ENCODE measurements at regions not wholly inside any gene's neighbourhood (a gene's known extent, or its start where the extent isn't known, plus 50 kb on each side); places are given as distances from the start of the nearest gene placed in this dataset.

- TF ChIP-seq, protein P1, sequence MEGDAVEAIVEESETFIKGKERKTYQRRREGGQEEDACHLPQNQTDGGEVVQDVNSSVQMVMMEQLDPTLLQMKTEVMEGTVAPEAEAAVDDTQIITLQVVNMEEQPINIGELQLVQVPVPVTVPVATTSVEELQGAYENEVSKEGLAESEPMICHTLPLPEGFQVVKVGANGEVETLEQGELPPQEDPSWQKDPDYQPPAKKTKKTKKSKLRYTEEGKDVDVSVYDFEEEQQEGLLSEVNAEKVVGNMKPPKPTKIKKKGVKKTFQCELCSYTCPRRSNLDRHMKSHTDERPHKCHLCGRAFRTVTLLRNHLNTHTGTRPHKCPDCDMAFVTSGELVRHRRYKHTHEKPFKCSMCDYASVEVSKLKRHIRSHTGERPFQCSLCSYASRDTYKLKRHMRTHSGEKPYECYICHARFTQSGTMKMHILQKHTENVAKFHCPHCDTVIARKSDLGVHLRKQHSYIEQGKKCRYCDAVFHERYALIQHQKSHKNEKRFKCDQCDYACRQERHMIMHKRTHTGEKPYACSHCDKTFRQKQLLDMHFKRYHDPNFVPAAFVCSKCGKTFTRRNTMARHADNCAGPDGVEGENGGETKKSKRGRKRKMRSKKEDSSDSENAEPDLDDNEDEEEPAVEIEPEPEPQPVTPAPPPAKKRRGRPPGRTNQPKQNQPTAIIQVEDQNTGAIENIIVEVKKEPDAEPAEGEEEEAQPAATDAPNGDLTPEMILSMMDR (IDR thresholded peaks at IDR 0.05; ENCODE audit: low read length) = no peak
- no peak for TF ChIP-seq EZH2 (IDR thresholded peaks at IDR 0.05; ENCODE audit: borderline replicate concordance, low read length)
These were observed 1420.2 kb downstream of the PCDH18 start for GRCh38 chr4:136112116-136112515.

Data from OCI-LY1 (cell line).